Kidney (tissue), 13 donors: ENCODE measurements at regions not wholly inside any gene's neighbourhood (a gene's known extent, or its start where the extent isn't known, plus 50 kb on each side); places are given as distances from the start of the nearest gene placed in this dataset.

ENCODE experiments used
- DNase-seq, 5 donors: peaks; one replicate each; pipeline ENCODE4 v3.0.0-alpha.2; 2013 to 2020
- FAIRE-seq: peaks from 2 replicates; lab custom pipeline; 2012; peaks lifted over from hg19 to GRCh38; lab: Jason Lieb, UNC
- H3K27ac ChIP-seq, 2 donors: one replicate each; pipeline ENCODE4 v1.7.0; 2013; ENCODE audit warnings: low read depth in 2 of 2, low read length in 2 of 2, inconsistent platforms in 1 of 2
- H3K27me3 ChIP-seq: one replicate; pipeline ENCODE4 v1.7.1; 2013; ENCODE audit warnings: low read length, inconsistent platforms; ENCODE audit not compliant: control insufficient read depth, insufficient read depth
- H3K36me3 ChIP-seq, 3 donors: one replicate each; pipeline versions ENCODE4 v1.7.0 to v1.7.1; 2013; ENCODE audit warnings: low read length in 3 of 3, control low read depth in 1 of 3, inconsistent platforms in 1 of 3; ENCODE audit not compliant: insufficient read depth in 3 of 3, control insufficient read depth in 2 of 3
- H3K4me1 ChIP-seq, 3 donors: one replicate each; pipeline versions ENCODE4 v1.7.0 to v1.7.1; 2013; ENCODE audit warnings: low read length in 3 of 3, inconsistent platforms in 1 of 3, low read depth in 1 of 3; ENCODE audit not compliant: control insufficient read depth in 2 of 3, insufficient read depth in 2 of 3
- H3K4me3 ChIP-seq, 3 donors: one replicate each; pipeline versions ENCODE4 v1.7.0 to v1.8.1; 2013; ENCODE audit warnings: low read length in 3 of 3, control low read depth in 1 of 3, inconsistent platforms in 1 of 3
- H3K9ac ChIP-seq, 3 donors: one replicate each; pipeline versions ENCODE4 v1.7.0 to v1.7.1; 2013; ENCODE audit warnings: low read length in 3 of 3, control low read depth in 1 of 3, inconsistent platforms in 1 of 3
- H3K9me3 ChIP-seq, 3 donors: one replicate each; pipeline versions ENCODE4 v1.7.0 to v1.7.1; 2013; ENCODE audit warnings: low read length in 3 of 3, control low read depth in 1 of 3, inconsistent platforms in 1 of 3; ENCODE audit not compliant: control insufficient read depth in 2 of 3, insufficient read depth in 1 of 3
- intact Hi-C: fragments of 100-400 bp; cut with DNase I; formaldehyde crosslinking; loops from one replicate; pipeline ENCODE4 v1.11.1; 2022
- TF ChIP-seq, protein P1 (sequence below): IDR thresholded peaks from 3 replicates; pipeline ENCODE4 v1.5.1; 2012; ENCODE audit warnings: mild to moderate bottlenecking, moderate library complexity, borderline replicate concordance; ENCODE audit not compliant: insufficient read depth; ENCODE audit errors: extremely low read depth
- donor health status: control.
- donor health status: control.
- donor health status: control.
- donor health status: control.
- donor health status: control.
- donor health status: DM: yes; HTN: yes; CAD: no.
- donor health status: Normal renal cell carcinoma (clear cell type).

DNA sequence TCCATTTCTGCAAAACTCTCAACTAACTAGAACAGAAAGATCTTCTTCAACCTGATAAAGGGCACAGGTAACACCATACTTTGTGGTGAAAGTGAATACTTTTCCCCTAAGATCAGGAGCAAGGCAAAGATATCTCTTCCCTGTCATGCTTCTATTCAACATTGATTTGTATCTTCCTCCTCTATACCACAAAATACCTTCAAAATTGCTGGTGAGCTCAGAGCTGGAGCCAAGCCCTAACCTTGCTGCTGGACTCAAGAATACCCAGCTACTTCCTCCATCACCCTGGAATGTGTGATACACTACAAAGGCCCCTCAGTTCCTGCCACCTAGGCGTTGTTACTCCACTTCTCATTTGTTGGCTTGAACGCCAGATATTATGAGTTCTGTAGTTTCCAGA lies 499.0 kb downstream of the ACTL7B start:
- Histone ChIP-seq H3K9ac (no peak overlapping the region), H3K27me3 (no peaks in the 10 kb centered on the region), H3K27ac (no peak overlapping the region), H3K36me3 (no peaks in the 10 kb centered on the region), H3K9me3 (no peaks in the 10 kb centered on the region), H3K4me1 (no peaks in the 10 kb centered on the region), H3K4me3 (no peak overlapping the region)
- TF ChIP-seq, protein P1, sequence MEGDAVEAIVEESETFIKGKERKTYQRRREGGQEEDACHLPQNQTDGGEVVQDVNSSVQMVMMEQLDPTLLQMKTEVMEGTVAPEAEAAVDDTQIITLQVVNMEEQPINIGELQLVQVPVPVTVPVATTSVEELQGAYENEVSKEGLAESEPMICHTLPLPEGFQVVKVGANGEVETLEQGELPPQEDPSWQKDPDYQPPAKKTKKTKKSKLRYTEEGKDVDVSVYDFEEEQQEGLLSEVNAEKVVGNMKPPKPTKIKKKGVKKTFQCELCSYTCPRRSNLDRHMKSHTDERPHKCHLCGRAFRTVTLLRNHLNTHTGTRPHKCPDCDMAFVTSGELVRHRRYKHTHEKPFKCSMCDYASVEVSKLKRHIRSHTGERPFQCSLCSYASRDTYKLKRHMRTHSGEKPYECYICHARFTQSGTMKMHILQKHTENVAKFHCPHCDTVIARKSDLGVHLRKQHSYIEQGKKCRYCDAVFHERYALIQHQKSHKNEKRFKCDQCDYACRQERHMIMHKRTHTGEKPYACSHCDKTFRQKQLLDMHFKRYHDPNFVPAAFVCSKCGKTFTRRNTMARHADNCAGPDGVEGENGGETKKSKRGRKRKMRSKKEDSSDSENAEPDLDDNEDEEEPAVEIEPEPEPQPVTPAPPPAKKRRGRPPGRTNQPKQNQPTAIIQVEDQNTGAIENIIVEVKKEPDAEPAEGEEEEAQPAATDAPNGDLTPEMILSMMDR = no peak
- FAIRE-seq (no peak), DNase-seq (no peak)
- intact Hi-C loops = no loop called here

DNA sequence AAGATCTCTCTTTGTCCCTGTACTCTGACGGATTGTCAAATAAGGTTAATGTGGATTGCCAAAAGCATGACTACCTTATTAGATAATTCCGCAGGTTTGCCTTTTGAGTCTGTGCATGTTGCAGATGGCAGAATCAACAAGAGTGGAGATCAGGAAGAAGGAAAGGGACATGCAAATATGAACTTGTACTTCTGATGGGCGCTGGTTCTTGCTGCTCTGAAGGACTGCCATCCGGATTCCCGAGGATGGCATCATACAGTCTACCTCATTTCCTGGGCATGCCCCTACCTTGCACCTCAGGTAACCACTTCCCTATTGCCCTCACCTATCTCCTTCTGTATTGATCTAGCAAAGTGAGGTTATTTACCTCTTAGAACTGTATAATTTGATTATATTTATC lies 504.2 kb downstream of the ACTL7B start:
- Histone ChIP-seq H3K4me1 (no peaks in the 10 kb centered on the region), H3K36me3 (no peaks in the 10 kb centered on the region), H3K27ac (no peak overlapping the region), H3K9ac (no peak overlapping the region), H3K9me3 (no peaks in the 10 kb centered on the region), H3K27me3 (no peaks in the 10 kb centered on the region), H3K4me3 (no peak overlapping the region)
- intact Hi-C loops = no loop called here
- TF ChIP-seq, protein P1 = no peak
- no peak for DNase-seq
- no peak for FAIRE-seq

DNA sequence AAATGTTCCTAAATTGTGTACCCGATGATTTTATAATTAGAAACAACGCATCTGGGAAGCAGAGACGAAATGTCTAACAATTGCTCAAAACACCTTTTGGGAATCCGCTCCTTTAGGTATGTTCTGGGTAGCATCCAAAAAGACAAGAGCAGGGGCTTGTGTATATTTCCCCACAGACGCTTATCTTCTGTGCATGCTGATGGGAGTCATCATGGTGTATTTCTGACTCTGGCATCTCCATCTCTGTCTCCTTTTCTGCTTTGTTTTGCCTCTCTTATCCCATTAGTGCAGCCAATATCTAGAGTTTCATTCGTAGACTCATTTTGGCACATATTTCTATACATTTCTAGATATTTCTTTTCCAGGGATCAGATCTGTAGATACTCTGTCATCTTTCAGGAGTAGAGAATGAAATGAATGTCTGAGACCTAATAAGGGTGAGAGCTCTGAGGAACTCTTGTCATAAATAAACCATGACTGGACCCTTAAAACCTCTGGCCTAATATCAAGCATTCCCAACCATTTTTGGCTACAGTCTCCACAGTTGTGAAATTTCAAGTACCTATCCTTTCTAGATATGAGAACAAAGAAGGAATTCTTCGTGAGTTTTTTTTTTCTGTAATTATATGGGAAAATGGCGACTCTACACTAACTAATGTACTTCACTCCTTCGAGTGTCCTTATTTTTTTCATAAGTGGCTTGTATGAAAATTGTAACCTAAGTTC lies 508.2 kb downstream of the ACTL7B start:
- H3K4me3 ChIP-seq = no peak overlapping the region
- no peak overlapping the region for H3K27ac ChIP-seq
- H3K4me1 ChIP-seq = no peaks in the 10 kb centered on the region
- no peaks in the 10 kb centered on the region for H3K27me3 ChIP-seq
- TF ChIP-seq, protein P1 = no peak
- FAIRE-seq = no peak
- no peaks in the 10 kb centered on the region for H3K9me3 ChIP-seq
- intact Hi-C loops = no loop called here
- H3K36me3 ChIP-seq = no peaks in the 10 kb centered on the region
- DNase-seq = no peak
- H3K9ac ChIP-seq = no peak overlapping the region

DNA sequence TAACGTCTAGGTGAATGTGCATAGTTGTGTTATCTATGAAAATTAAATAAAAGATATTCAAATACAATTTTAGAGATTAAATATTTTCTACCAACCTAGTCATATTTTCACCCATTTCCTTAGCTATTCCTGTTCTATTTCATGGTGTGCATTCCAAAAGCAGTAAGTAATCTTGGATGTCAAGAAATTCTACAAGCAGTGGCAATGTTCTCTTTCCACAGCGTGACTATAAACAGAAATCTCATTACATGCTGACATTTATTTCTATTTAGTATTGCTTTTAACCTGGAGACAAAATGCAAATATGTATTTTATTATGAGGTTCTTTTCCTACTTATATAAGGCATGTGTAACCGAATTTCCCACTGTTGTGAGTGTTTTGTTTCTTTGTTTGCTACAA lies 510.0 kb downstream of the ACTL7B start:
- TF ChIP-seq, protein P1 = no peak
- intact Hi-C loops = no loop called here
- H3K9ac ChIP-seq = no peak overlapping the region
- H3K36me3 ChIP-seq = no peaks in the 10 kb centered on the region
- H3K27me3 ChIP-seq = no peaks in the 10 kb centered on the region
- no peak overlapping the region for H3K4me3 ChIP-seq
- no peaks in the 10 kb centered on the region for H3K4me1 ChIP-seq
- FAIRE-seq = no peak
- H3K27ac ChIP-seq = no peak overlapping the region
- DNase-seq = no peak
- H3K9me3 ChIP-seq = no peaks in the 10 kb centered on the region
